ENCODE measurements at regions not wholly inside any gene's neighbourhood (a gene's known extent, or its start where the extent isn't known, plus 50 kb on each side); places are given as distances from the start of the nearest gene placed in this dataset.

DNA sequence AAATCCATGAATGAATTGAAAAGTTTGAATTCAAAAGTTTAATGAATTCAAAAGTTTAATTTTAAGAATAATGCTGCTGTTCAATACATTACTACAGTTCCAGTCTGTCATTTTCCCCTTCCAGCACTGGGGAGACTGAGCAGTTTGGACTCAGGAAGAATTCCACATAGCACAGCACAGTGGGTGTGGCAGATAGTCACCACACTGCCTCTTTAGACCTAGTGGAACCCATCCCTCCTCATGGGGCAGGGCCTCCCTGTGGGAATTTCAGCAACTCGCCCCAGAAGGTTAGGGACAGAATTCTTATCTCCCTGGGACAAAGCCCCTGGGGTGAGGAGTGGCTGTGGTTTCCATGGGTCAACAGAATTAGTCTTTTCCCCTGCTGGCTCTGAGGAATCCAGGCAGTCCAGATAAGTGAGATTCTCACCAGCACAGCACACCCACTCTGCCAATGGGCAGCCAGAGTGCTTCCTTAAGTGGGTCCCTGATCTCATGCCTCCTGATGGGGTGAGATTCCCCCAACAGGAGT, 442.0 kb upstream of the SYT4 start:
- TF ChIP-seq ZNF768 (tag by site-specific recombination; IDR thresholded peaks at IDR 0.05), result no peak
- TF ChIP-seq, protein P1, sequence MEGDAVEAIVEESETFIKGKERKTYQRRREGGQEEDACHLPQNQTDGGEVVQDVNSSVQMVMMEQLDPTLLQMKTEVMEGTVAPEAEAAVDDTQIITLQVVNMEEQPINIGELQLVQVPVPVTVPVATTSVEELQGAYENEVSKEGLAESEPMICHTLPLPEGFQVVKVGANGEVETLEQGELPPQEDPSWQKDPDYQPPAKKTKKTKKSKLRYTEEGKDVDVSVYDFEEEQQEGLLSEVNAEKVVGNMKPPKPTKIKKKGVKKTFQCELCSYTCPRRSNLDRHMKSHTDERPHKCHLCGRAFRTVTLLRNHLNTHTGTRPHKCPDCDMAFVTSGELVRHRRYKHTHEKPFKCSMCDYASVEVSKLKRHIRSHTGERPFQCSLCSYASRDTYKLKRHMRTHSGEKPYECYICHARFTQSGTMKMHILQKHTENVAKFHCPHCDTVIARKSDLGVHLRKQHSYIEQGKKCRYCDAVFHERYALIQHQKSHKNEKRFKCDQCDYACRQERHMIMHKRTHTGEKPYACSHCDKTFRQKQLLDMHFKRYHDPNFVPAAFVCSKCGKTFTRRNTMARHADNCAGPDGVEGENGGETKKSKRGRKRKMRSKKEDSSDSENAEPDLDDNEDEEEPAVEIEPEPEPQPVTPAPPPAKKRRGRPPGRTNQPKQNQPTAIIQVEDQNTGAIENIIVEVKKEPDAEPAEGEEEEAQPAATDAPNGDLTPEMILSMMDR (tag by site-specific recombination; IDR thresholded peaks at IDR 0.05), result no peak
- no peak for TF ChIP-seq ZNF510 (tag by site-specific recombination; IDR thresholded peaks at IDR 0.05; ENCODE audit: insufficient replicate concordance)

Data from HEK293 (cell line).